PFSK-1 (cell line): ENCODE measurements at regions not wholly inside any gene's neighbourhood (a gene's known extent, or its start where the extent isn't known, plus 50 kb on each side); places are given as distances from the start of the nearest gene placed in this dataset.

Source experiments
- FOXP2 ChIP-seq: optimal IDR thresholded peaks from 2 replicates; pipeline ENCODE3; 2011; ENCODE audit warnings: borderline replicate concordance, control low read depth, inconsistent platforms; ENCODE audit not compliant: insufficient read depth; ENCODE audit errors: extremely low read length, extremely low read depth
- POLR2AphosphoS5 ChIP-seq: IDR thresholded peaks from 2 replicates; pipeline ENCODE4 v1.6.1; 2012; ENCODE audit warnings: low read depth, mild to moderate bottlenecking, control low read depth, low read length, moderate library complexity
- SIN3A ChIP-seq: IDR thresholded peaks from 2 replicates; pipeline ENCODE4 v1.6.1; 2012; ENCODE audit warnings: mild to moderate bottlenecking, low read length, moderate library complexity, borderline replicate concordance; ENCODE audit not compliant: insufficient read depth
- TAF1 ChIP-seq: IDR thresholded peaks from 2 replicates; pipeline ENCODE4 v1.6.1; 2012; ENCODE audit warnings: low read length, control low read depth, borderline replicate concordance; ENCODE audit not compliant: insufficient read depth
- TF ChIP-seq, protein P1 (sequence below), 2 experiments: IDR thresholded peaks; 2 replicates each; pipeline versions ENCODE4 v1.6.1 to v1.8.0; 2011 to 2012; ENCODE audit warnings: low read depth in 2 of 2, low read length in 2 of 2, control low read depth in 1 of 2, inconsistent platforms in 1 of 2, mild to moderate bottlenecking in 1 of 2, moderate library complexity in 1 of 2; ENCODE audit not compliant: insufficient read depth in 1 of 2

GRCh38 chr14:42673963-42674362 is 1067.3 kb downstream of the LRFN5 start:
- TF ChIP-seq TAF1 (no peak), SIN3A (no peak), POLR2AphosphoS5 (no peak), FOXP2 (no peak)
- TF ChIP-seq, protein P1, sequence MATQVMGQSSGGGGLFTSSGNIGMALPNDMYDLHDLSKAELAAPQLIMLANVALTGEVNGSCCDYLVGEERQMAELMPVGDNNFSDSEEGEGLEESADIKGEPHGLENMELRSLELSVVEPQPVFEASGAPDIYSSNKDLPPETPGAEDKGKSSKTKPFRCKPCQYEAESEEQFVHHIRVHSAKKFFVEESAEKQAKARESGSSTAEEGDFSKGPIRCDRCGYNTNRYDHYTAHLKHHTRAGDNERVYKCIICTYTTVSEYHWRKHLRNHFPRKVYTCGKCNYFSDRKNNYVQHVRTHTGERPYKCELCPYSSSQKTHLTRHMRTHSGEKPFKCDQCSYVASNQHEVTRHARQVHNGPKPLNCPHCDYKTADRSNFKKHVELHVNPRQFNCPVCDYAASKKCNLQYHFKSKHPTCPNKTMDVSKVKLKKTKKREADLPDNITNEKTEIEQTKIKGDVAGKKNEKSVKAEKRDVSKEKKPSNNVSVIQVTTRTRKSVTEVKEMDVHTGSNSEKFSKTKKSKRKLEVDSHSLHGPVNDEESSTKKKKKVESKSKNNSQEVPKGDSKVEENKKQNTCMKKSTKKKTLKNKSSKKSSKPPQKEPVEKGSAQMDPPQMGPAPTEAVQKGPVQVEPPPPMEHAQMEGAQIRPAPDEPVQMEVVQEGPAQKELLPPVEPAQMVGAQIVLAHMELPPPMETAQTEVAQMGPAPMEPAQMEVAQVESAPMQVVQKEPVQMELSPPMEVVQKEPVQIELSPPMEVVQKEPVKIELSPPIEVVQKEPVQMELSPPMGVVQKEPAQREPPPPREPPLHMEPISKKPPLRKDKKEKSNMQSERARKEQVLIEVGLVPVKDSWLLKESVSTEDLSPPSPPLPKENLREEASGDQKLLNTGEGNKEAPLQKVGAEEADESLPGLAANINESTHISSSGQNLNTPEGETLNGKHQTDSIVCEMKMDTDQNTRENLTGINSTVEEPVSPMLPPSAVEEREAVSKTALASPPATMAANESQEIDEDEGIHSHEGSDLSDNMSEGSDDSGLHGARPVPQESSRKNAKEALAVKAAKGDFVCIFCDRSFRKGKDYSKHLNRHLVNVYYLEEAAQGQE (IDR thresholded peaks at IDR 0.05; ENCODE audit: insufficient read depth in 1 of 2, low read depth in 2 of 2, low read length in 2 of 2): no peak

- TF ChIP-seq SIN3A (no peak), FOXP2 (no peak), TAF1 (no peak), POLR2AphosphoS5 (no peak)
- TF ChIP-seq, protein P1 (IDR thresholded peaks at IDR 0.05; ENCODE audit: insufficient read depth in 1 of 2, low read depth in 2 of 2, low read length in 2 of 2): no peak
Observed at GRCh38 chr14:42671636-42672035, 1065.0 kb downstream of the LRFN5 start.

- TF ChIP-seq POLR2AphosphoS5: no peak
- no peak for TF ChIP-seq TAF1
- TF ChIP-seq SIN3A: no peak
- TF ChIP-seq, protein P1 (IDR thresholded peaks at IDR 0.05; ENCODE audit: insufficient read depth in 1 of 2, low read depth in 2 of 2, low read length in 2 of 2): no peak
- TF ChIP-seq FOXP2: no peak
Observed at GRCh38 chr14:42665083-42665482, 1058.4 kb downstream of the LRFN5 start.

DNA sequence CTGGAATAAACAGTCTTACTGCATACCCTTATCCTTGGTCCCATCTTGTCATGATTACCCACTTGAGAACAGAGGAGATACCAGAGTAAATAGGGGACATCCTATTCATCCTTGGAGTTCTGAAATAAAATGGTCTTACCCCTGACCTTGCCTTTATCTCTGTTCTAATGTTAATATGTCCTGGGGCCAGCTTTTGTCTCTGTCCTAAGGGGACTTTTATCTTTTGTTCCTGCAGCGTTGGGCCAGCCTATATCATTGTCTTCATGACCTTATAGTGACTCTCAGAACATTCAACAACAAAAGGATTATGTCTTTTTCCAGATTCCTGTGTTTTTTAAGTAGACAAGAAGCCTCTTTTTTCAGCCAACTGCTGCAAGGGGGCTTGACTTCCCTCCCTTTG is 1057.5 kb downstream of the LRFN5 start:
- TF ChIP-seq, protein P1 (IDR thresholded peaks at IDR 0.05; ENCODE audit: insufficient read depth in 1 of 2, low read depth in 2 of 2, low read length in 2 of 2): no peak
- TF ChIP-seq SIN3A: no peak
- no peak for TF ChIP-seq FOXP2
- no peak for TF ChIP-seq POLR2AphosphoS5
- no peak for TF ChIP-seq TAF1

DNA sequence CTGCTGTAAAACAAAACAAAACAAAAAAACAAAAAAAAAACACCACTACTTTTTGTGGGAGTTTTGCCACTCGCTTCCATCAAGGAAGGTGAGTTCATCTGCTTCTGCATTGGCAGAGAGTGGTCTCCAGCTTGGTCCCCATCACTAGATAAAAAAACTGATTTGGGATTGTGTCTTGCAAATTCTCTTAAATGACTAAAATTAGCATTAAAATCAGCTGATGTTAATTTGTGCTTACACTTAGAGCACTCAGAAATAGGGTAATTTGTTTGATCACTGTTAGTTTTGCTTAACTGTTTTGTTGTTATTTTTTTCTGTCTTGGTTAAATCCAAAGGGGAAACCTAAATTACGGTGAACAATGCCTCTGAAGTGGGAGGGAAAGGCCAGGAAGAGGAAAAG is 1048.0 kb downstream of the LRFN5 start:
- TF ChIP-seq FOXP2: no peak
- TF ChIP-seq POLR2AphosphoS5: no peak
- TF ChIP-seq TAF1: no peak
- TF ChIP-seq SIN3A: no peak
- TF ChIP-seq, protein P1 (IDR thresholded peaks at IDR 0.05; ENCODE audit: insufficient read depth in 1 of 2, low read depth in 2 of 2, low read length in 2 of 2): no peak
